ENCODE measurements at regions not wholly inside any gene's neighbourhood (a gene's known extent, or its start where the extent isn't known, plus 50 kb on each side); places are given as distances from the start of the nearest gene placed in this dataset.

DNA sequence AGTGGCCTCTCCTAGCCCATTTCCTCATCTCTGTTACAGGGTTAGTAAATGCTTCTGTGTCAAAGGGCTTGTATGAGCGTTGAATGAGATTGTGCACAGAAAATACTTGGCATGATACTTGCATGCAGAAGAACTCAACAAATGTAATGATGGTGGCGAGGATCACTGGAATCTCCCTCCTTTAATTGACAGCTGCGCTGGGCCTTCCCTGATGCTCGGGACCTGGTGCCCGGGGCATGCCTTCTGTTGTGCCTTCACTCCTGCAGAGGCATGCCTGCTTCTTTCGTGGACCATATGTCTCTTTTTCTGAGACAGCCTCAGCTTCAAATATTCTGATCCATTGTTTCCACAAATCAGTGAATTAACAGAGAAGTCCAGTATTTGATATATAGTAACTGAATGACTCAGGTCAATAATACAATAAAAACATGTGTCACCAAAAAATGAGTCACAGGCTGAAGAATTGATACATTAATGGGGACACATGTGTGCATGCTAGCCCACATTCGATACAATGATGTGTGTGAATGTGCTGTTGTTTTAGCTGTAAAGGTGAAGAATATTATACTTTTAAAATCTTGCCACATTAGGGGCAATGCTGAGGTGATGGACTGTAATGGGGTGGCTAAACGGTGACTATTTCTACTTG lies 243.3 kb upstream of the TBL1XR1 start:
- TF ChIP-seq, protein P1, sequence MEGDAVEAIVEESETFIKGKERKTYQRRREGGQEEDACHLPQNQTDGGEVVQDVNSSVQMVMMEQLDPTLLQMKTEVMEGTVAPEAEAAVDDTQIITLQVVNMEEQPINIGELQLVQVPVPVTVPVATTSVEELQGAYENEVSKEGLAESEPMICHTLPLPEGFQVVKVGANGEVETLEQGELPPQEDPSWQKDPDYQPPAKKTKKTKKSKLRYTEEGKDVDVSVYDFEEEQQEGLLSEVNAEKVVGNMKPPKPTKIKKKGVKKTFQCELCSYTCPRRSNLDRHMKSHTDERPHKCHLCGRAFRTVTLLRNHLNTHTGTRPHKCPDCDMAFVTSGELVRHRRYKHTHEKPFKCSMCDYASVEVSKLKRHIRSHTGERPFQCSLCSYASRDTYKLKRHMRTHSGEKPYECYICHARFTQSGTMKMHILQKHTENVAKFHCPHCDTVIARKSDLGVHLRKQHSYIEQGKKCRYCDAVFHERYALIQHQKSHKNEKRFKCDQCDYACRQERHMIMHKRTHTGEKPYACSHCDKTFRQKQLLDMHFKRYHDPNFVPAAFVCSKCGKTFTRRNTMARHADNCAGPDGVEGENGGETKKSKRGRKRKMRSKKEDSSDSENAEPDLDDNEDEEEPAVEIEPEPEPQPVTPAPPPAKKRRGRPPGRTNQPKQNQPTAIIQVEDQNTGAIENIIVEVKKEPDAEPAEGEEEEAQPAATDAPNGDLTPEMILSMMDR (IDR thresholded peaks at IDR 0.05): no peak
- Histone ChIP-seq H3K9me3 (no peaks in the 10 kb centered on the region), H3K4me3 (no peak overlapping the region), H3K36me3 (no peaks in the 10 kb centered on the region), H3K27ac (no peak overlapping the region), H3K27me3 (no peaks in the 10 kb centered on the region), H3K4me1 (peaks cover 0 to 13% of the 10 kb centered on the region in 2 donors)
- DNase-seq (no peak), ATAC-seq (no peak)
- intact Hi-C loops (cut with DNase I): no loop called here

DNA sequence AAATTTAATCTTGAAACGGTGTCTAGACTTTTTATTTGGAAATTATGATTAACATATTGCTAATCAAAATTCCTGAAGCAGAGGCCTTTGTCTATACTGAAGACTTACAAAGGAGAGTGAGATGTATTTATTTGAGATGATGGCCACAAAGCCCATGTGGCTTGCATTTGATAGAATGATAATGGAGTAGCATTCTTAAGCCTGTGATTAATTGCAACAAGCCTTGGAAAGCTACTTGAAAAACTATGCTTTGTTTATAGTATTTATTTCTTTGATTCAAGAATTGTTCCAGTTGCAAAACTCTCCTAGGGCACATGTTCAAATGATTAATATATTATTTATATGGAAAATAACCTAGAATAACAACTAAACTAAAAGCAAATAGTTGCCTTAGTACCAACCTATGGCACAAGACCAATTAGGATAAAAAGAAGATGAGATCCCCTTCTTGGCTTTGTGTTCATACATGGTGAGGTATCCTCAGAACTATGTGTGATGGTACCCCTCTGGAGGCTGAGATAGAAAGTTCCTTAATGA lies 244.1 kb upstream of the TBL1XR1 start:
- intact Hi-C loops (cut with DNase I): no loop called here
- TF ChIP-seq, protein P1 (IDR thresholded peaks at IDR 0.05): no peak
- peak overlapping the region; percentile 57 to 72 for H3K27ac ChIP-seq
- H3K27me3 ChIP-seq: no peaks in the 10 kb centered on the region
- H3K4me3 ChIP-seq: no peak overlapping the region
- ATAC-seq (no peak), DNase-seq (no peak)
- H3K4me1 ChIP-seq: peaks cover 0 to 19% of the 10 kb centered on the region in 2 donors
- no peaks in the 10 kb centered on the region for H3K36me3 ChIP-seq
- no peaks in the 10 kb centered on the region for H3K9me3 ChIP-seq

DNA sequence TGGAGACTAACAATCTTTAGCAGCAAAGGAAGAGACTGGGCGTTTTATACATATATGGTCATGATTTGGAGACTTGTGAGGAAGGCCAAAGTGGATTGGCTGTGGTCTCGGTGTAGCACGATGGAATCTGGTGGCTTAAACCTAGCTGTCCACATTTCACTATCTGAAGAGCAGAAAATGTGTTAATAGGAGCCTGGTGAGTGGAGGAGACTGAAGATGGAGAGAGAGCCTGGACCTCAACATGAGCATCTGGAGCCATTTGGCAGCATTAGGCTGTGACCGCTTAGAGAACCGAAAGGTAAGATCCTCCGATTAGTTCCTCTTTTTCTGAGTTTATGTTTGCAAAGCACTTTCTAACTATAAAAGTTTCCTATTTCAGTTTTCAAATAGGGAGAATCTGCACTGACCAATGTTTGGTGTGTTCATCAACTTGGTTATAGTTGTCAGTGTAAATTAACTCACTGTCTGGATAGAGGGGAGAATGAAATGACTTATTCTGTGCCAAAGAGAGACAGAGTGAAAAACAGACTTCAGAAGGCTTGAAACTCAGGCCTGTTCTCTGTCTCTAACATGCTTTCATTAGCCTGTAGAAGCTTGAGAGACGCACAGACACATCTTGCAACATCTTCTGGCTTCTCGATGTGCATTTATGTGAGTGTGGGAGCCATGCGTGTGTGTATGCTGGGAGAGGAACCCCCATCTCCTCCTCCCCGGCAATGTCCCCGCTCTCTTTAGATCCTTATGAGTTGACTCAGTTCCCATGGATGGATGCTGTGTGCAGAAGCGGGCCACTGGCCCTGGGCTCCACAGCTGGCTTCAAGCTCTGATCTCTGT lies 244.7 kb upstream of the TBL1XR1 start:
- ATAC-seq: peak; percentile 16
- peak in 1 of 4 donors; percentile 83 for DNase-seq
- Histone ChIP-seq H3K4me3 (no peak overlapping the region), H3K9me3 (no peaks in the 10 kb centered on the region), H3K4me1 (peaks cover 0 to 23% of the 10 kb centered on the region in 2 donors), H3K27ac (peak overlapping the region; percentile 57 to 72), H3K36me3 (no peaks in the 10 kb centered on the region), H3K27me3 (no peaks in the 10 kb centered on the region)
- TF ChIP-seq, protein P1 (IDR thresholded peaks at IDR 0.05): no peak
- intact Hi-C loops (cut with DNase I): no loop called here

DNA sequence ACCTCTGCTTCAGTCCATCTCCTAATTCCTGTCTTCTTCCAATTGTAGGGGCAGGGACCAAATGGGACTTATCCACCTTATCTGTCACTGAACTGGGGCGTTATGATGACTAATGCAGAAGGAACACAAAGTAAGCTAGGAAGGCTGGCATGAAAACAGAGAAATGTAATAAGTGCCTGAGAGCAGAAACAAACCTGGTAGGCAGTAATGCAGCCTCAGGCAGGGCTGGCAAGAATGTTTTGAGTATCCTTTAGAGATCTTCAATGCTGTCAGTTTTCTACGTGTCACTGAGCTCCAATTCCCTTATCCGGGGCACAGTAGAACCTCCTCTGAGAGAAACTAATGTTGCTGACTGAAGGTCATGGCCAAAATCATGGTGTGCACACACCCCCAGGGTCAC lies 246.2 kb upstream of the TBL1XR1 start:
- Histone ChIP-seq H3K27me3 (no peaks in the 10 kb centered on the region), H3K9me3 (no peaks in the 10 kb centered on the region), H3K4me1 (peaks cover 0 to 34% of the 10 kb centered on the region in 2 donors), H3K4me3 (no peak overlapping the region), H3K36me3 (no peaks in the 10 kb centered on the region), H3K27ac (peak overlapping the region in 1 of 2 donors; percentile 57)
- TF ChIP-seq, protein P1 (IDR thresholded peaks at IDR 0.05): no peak
- intact Hi-C loops (cut with DNase I): no loop called here
- ATAC-seq (peak; percentile 72), DNase-seq (no peak)

DNA sequence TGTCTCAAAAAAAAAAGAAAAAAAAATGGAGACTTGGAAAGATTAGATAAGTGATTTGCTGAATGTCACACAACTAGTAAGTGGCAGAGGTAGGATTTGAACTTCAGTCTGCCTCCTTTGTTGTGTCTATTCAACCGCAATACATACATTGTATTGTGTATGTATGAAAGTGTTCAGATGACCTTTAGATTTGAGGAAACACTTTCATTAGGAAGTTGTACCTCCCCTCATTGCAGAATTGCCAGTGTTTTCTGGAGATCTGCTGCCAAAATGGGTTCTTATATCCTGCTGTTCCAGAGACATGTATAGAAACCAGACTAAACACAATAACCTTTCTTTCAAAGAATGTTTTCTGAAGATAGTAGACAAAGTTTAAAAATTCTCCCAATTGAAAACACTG lies 247.4 kb upstream of the TBL1XR1 start:
- Histone ChIP-seq H3K4me1 (peaks cover 0 to 45% of the 10 kb centered on the region in 2 donors), H3K9me3 (no peaks in the 10 kb centered on the region), H3K36me3 (no peaks in the 10 kb centered on the region), H3K4me3 (no peak overlapping the region), H3K27ac (no peak overlapping the region), H3K27me3 (no peaks in the 10 kb centered on the region)
- ATAC-seq (no peak), DNase-seq (no peak)
- TF ChIP-seq, protein P1 (IDR thresholded peaks at IDR 0.05): no peak
- intact Hi-C loops (cut with DNase I): no loop called here
